K562 (cell line): ENCODE measurements at regions not wholly inside any gene's neighbourhood (a gene's known extent, or its start where the extent isn't known, plus 50 kb on each side); places are given as distances from the start of the nearest gene placed in this dataset.

Experiments
- ATAC-seq: fragments of 200-7000 bp; cut with Tn5 transposase; 3 replicates; pipeline ENCODE4 v1.9.1; 2020; ENCODE audit warnings: moderate library complexity
- BruUV-seq: library from RNA; stranded (reverse); fragments of 400-500 nt; replicated peaks from 2 replicates; lab custom pipeline; 2021; lab: Mats Ljungman, UMichigan
- CTCF ChIA-PET: fragments of 300-600 bp; formaldehyde crosslinking; extraction: SDS; loops from one replicate; lab custom pipeline; 2021; ENCODE audit warnings: low intra/inter-chr PET ratio; lab: Yijun Ruan, JAX
- POLR2A ChIA-PET: fragments of 300-600, 350-650 bp; sonication (Branson Sonifier 250); formaldehyde crosslinking; extraction: SDS; loops from one replicate; lab custom pipeline; 2021; ENCODE audit warnings: antibody characterized with exemption, inconsistent platforms; lab: Yijun Ruan, JAX
- DNase-seq, 4 experiments: peaks; one replicate each; pipeline versions ENCODE4 v3.0.0 to v3.0.0-alpha.2; 2011 to 2018; ENCODE audit warnings: low spot score in 3 of 4, mixed read lengths in 3 of 4; ENCODE audit errors: extremely low read depth in 1 of 4
- FAIRE-seq: peaks from 2 replicates; lab custom pipeline; 2011; peaks lifted over from hg19 to GRCh38; lab: Jason Lieb, UNC
- H2AFZ ChIP-seq: 2 replicates; pipeline ENCODE4 v1.6.0; 2011; ENCODE audit warnings: low read depth, low read length, control low read depth, inconsistent platforms
- H3K27ac ChIP-seq: fragments of 200-600 bp; 3 replicates; pipeline ENCODE4 v1.8.0; 2011; ENCODE audit warnings: low read depth, mild to moderate bottlenecking, control low read depth, inconsistent platforms, low read length, moderate library complexity, mixed read lengths; ENCODE audit errors: extremely low read depth
- H3K27me3 ChIP-seq, 2 experiments: fragments of 300-600 bp in 1 of 2; 2 replicates in 1 of 2; 3 replicates in 1 of 2; pipeline versions ENCODE4 v1.6.0 to v1.8.0; 2011; ENCODE audit warnings: inconsistent platforms in 2 of 2, low read length in 2 of 2, mild to moderate bottlenecking in 1 of 2, mixed read lengths in 1 of 2, moderate library complexity in 1 of 2; ENCODE audit not compliant: control insufficient read depth in 2 of 2, insufficient read depth in 2 of 2
- H3K36me3 ChIP-seq: fragments of 300-600 bp; 3 replicates; pipeline ENCODE4 v1.8.0; 2011; ENCODE audit warnings: mild to moderate bottlenecking, low read length, inconsistent platforms; ENCODE audit not compliant: control insufficient read depth, insufficient read depth
- H3K4me1 ChIP-seq, 2 experiments: fragments of 200-600 bp in 1 of 2; replicated peaks in 1 of 2; 2 replicates in 1 of 2; 3 replicates in 1 of 2; pipeline versions ENCODE4 v1.5.1 to v1.8.0; 2011; ENCODE audit warnings: inconsistent platforms in 2 of 2, low read length in 2 of 2, mild to moderate bottlenecking in 1 of 2, mixed read lengths in 1 of 2, moderate library complexity in 1 of 2; ENCODE audit not compliant: control insufficient read depth in 2 of 2, insufficient read depth in 2 of 2
- H3K4me2 ChIP-seq: 2 replicates; pipeline ENCODE4 v1.6.1; 2011; ENCODE audit warnings: low read length, control low read depth, inconsistent platforms, mixed read lengths; ENCODE audit not compliant: insufficient read depth
- H3K4me3 ChIP-seq: fragments of 200-600 bp; sonication (generic), shearing (Covaris generic); 2 replicates; pipeline ENCODE4 v1.5.1; 2016; ENCODE audit warnings: control low read depth, inconsistent platforms
- H3K79me2 ChIP-seq: fragments of 200-600 bp; 3 replicates; pipeline ENCODE4 v1.8.0; 2011; ENCODE audit warnings: low read length, inconsistent platforms; ENCODE audit not compliant: control insufficient read depth, insufficient read depth
- H3K9ac ChIP-seq, 2 experiments: 2 replicates each; pipeline versions ENCODE4 v1.6.0 to v1.6.1; 2011; ENCODE audit warnings: low read depth in 2 of 2, low read length in 2 of 2, control low read depth in 1 of 2, inconsistent platforms in 1 of 2, mild to moderate bottlenecking in 1 of 2, mixed read lengths in 1 of 2; ENCODE audit not compliant: insufficient read depth in 1 of 2
- H3K9me1 ChIP-seq: one replicate; pipeline ENCODE4 v1.6.0; 2011; ENCODE audit warnings: inconsistent platforms, mild to moderate bottlenecking, low read length, moderate library complexity; ENCODE audit not compliant: control insufficient read depth, insufficient read depth
- H3K9me3 ChIP-seq: replicated peaks from 2 replicates; pipeline ENCODE4 v1.5.1; 2011; ENCODE audit warnings: low read depth, low read length, inconsistent platforms; ENCODE audit not compliant: control insufficient read depth, insufficient read depth
- H4K20me1 ChIP-seq: replicated peaks from 2 replicates; pipeline ENCODE4 v1.6.1; 2011; ENCODE audit warnings: low read length, inconsistent platforms, mixed read lengths; ENCODE audit not compliant: control insufficient read depth, insufficient read depth
- CXXC5 ChIP-seq: fragments of 250-450 bp; sonication (Bioruptor Pico); IDR thresholded peaks from 2 replicates; pipeline ENCODE4 v1.8.0; 2022; ENCODE audit warnings: inconsistent platforms, mild to moderate bottlenecking, moderate library complexity
- NR1H2 ChIP-seq: sonication (generic); formaldehyde crosslinking; IDR thresholded peaks from 2 replicates; pipeline ENCODE4 v1.4.0; 2020; ENCODE audit warnings: mild to moderate bottlenecking, missing genetic modification reagents
- XRCC3 ChIP-seq: fragments of 450-650 bp; IDR thresholded peaks from 2 replicates; pipeline ENCODE4 v1.6.1; 2017; ENCODE audit warnings: mild to moderate bottlenecking, moderate library complexity
- ZBTB11 ChIP-seq, 3 experiments: fragments of 200-800 bp in 1 of 3; fragments of 250-450 bp in 1 of 3; fragments of 450-650 bp in 1 of 3; sonication (Bioruptor Pico) in 1 of 3; sonication (Bioruptor generic) in 1 of 3; formaldehyde crosslinking in 1 of 3; IDR thresholded peaks; 2 replicates each; pipeline versions ENCODE4 v1.6.1 to v1.8.0; 2016 to 2022; ENCODE audit warnings: mild to moderate bottlenecking in 2 of 3, missing genetic modification characterization in 2 of 3, missing compliant biosample characterization in 1 of 3, moderate library complexity in 1 of 3
- ZNF79 ChIP-seq: fragments of 250-450 bp; sonication (Bioruptor Pico); IDR thresholded peaks from 2 replicates; pipeline ENCODE4 v1.4.0; 2020; ENCODE audit warnings: low read depth, mild to moderate bottlenecking, moderate library complexity
- WGBS: fragments of 100-300 bp; shearing (Covaris generic); methylation state at CpG from one replicate; pipeline ENCODE4 v1.1.6; 2016; ENCODE audit warnings: low coverage, mixed read lengths; ENCODE audit not compliant: insufficient coverage; ENCODE audit errors: missing lambda C conversion rate; 5-methylcytosine and 5-hydroxymethylcytosine counted together
- in situ Hi-C: fragments of 300-500 bp; cut with MboI; formaldehyde crosslinking; loops from 4 replicates; pipeline ENCODE4 v1.15.0; 2018; ENCODE audit warnings: inconsistent platforms, mixed read lengths
- intact Hi-C: fragments of 100-400 bp; cut with micrococcal nuclease; formaldehyde crosslinking; loops from 2 replicates; pipeline ENCODE4 v1.14.2; 2022

GRCh38 chr20:47850146-47850545 is 64.9 kb upstream of the SULF2 start:
- in situ Hi-C loops (no loop called here), intact Hi-C loops (no loop called here)
- H3K9me1 ChIP-seq = no peaks in the 10 kb centered on the region
- H3K36me3 ChIP-seq = no peaks in the 10 kb centered on the region
- no peaks in the 10 kb centered on the region; the same call in 1 of the 2 replicates for H4K20me1 ChIP-seq
- DNase-seq = no peak
- no peaks in the 10 kb centered on the region for H3K79me2 ChIP-seq
- no peak overlapping the region for H3K9ac ChIP-seq
- CTCF ChIA-PET = no interaction called here
- H3K4me1 ChIP-seq = no peaks in the 10 kb centered on the region
- no peak for TF ChIP-seq ZNF79 (CRISPR knock-in tag)
- no peak for TF ChIP-seq CXXC5 (CRISPR knock-in tag)
- no peak overlapping the region for H3K27ac ChIP-seq
- ATAC-seq = no peak
- POLR2A ChIA-PET = no interaction called here
- FAIRE-seq = no peak
- WGBS = 2% methylated on average over 5 of the region's 5 CpGs
- BruUV-seq = no TSS peak
- H3K4me3 ChIP-seq = no peak overlapping the region
- H3K4me2 ChIP-seq = no peak overlapping the region
- no peak overlapping the region for H2AFZ ChIP-seq
- H3K27me3 ChIP-seq = peaks cover 0 to 27% of the 10 kb centered on the region in 2 experiments; a peak in 3 of 5 replicates
- H3K9me3 ChIP-seq = no peaks in the 10 kb centered on the region

- no peak overlapping the region for H2AFZ ChIP-seq
- H3K36me3 ChIP-seq = no peaks in the 10 kb centered on the region
- no peak for ATAC-seq
- H3K4me1 ChIP-seq = no peaks in the 10 kb centered on the region
- no peaks in the 10 kb centered on the region for H3K79me2 ChIP-seq
- H3K9ac ChIP-seq = no peak overlapping the region
- no peak for DNase-seq
- H3K27ac ChIP-seq = no peak overlapping the region
- peaks cover 0 to 27% of the 10 kb centered on the region in 2 experiments; a peak in 3 of 5 replicates for H3K27me3 ChIP-seq
- in situ Hi-C loops = no loop called here
- no peaks in the 10 kb centered on the region for H3K9me3 ChIP-seq
- intact Hi-C loops = loop anchor here (10.0 kb wide), 1 partner anchor 45 kb away; no protein-coding TSS in a partner anchor
- BruUV-seq = no TSS peak
- TF ChIP-seq ZBTB11 (CRISPR knock-in tag; IDR thresholded peaks at IDR 0.05) (0 out of 6 replicates have a peak, but pooled peaks of 1 of the 3 experiments have one; percentile 25), NR1H2 (CRISPR knock-in tag) (no peak), XRCC3 (no peak)
- no peak overlapping the region for H3K4me3 ChIP-seq
- WGBS = 0% methylated on average over 2 of the region's 2 CpGs
- no peaks in the 10 kb centered on the region; the same call in 1 of the 2 replicates for H4K20me1 ChIP-seq
- no peaks in the 10 kb centered on the region for H3K9me1 ChIP-seq
- POLR2A ChIA-PET = no interaction called here
- CTCF ChIA-PET = no interaction called here
- FAIRE-seq = no peak
- H3K4me2 ChIP-seq = no peak overlapping the region
These were observed 64.3 kb upstream of the SULF2 start for GRCh38 chr20:47849596-47849995.
